OCI-LY1 (cell line): ENCODE measurements at regions not wholly inside any gene's neighbourhood (a gene's known extent, or its start where the extent isn't known, plus 50 kb on each side); places are given as distances from the start of the nearest gene placed in this dataset.

ENCODE experiments used
- H2AFZ ChIP-seq: fragments of 200-600 bp; sonication (generic), shearing (Covaris generic); 2 replicates; pipeline ENCODE4 v1.6.0; 2014; ENCODE audit warnings: antibody characterized with exemption, mild to moderate bottlenecking, low read length
- H3F3A ChIP-seq: fragments of 200-600 bp; sonication (generic), shearing (Covaris generic); 2 replicates; pipeline ENCODE4 v1.6.0; 2014; ENCODE audit warnings: mild to moderate bottlenecking, antibody characterized with exemption, low read length, moderate library complexity; ENCODE audit not compliant: insufficient read depth
- H3K27ac ChIP-seq: fragments of 200-600 bp; sonication (generic); 2 replicates; pipeline ENCODE4 v1.5.1; 2014; ENCODE audit warnings: low read length, mixed run types, mild to moderate bottlenecking, low read depth; ENCODE audit not compliant: poor library complexity, severe bottlenecking
- H3K27me3 ChIP-seq: fragments of 200-600 bp; sonication (generic); 2 replicates; pipeline ENCODE4 v1.6.0; 2014; ENCODE audit warnings: antibody characterized with exemption, mild to moderate bottlenecking, low read length, moderate library complexity; ENCODE audit not compliant: insufficient read depth
- H3K36me3 ChIP-seq: fragments of 200-600 bp; sonication (generic); 2 replicates; pipeline ENCODE4 v1.6.1; 2014; ENCODE audit warnings: mild to moderate bottlenecking, antibody characterized with exemption, low read length, moderate library complexity, mixed read lengths; ENCODE audit not compliant: insufficient read depth
- H3K4me1 ChIP-seq: fragments of 200-600 bp; sonication (generic); 2 replicates; pipeline ENCODE4 v1.5.1; 2014; ENCODE audit warnings: mild to moderate bottlenecking, low read length, moderate library complexity; ENCODE audit not compliant: insufficient read depth, severe bottlenecking
- H3K4me2 ChIP-seq: fragments of 200-600 bp; sonication (generic), shearing (Covaris generic); 2 replicates; pipeline ENCODE4 v1.6.1; 2014; ENCODE audit warnings: low read length
- H3K4me3 ChIP-seq: fragments of 200-600 bp; sonication (generic); 2 replicates; pipeline ENCODE4 v1.5.1; 2014; ENCODE audit warnings: low read length, low read depth, mild to moderate bottlenecking, mixed read lengths; ENCODE audit not compliant: poor library complexity, severe bottlenecking
- H3K79me2 ChIP-seq: fragments of 200-600 bp; shearing (Covaris generic); 2 replicates; pipeline ENCODE4 v1.6.1; 2016; ENCODE audit warnings: mixed run types, low read length, mixed read lengths; ENCODE audit not compliant: insufficient read depth
- H3K9ac ChIP-seq: fragments of 200-600 bp; sonication (generic), shearing (Covaris generic); 2 replicates; pipeline ENCODE4 v1.6.1; 2014; ENCODE audit warnings: mild to moderate bottlenecking, low read length, mixed read lengths
- H3K9me2 ChIP-seq: fragments of 200-600 bp; sonication (generic), shearing (Covaris generic); 2 replicates; pipeline ENCODE4 v1.6.1; 2014; ENCODE audit warnings: low read depth, mild to moderate bottlenecking, low read length, mixed read lengths
- H3K9me3 ChIP-seq: fragments of 200-600 bp; shearing (Covaris generic); 2 replicates; pipeline ENCODE4 v1.6.1; 2014; ENCODE audit warnings: low read length, mixed read lengths
- H4K20me1 ChIP-seq: fragments of 200-600 bp; sonication (generic), shearing (Covaris generic); 2 replicates; pipeline ENCODE4 v1.6.0; 2016; ENCODE audit warnings: mild to moderate bottlenecking, low read length; ENCODE audit not compliant: insufficient read depth
- CTCF ChIP-seq: fragments of 200-600 bp; sonication (generic), shearing (Covaris generic); IDR thresholded peaks from 2 replicates; pipeline ENCODE4 v1.5.1; 2017; ENCODE audit warnings: mild to moderate bottlenecking, antibody characterized with exemption, low read length, moderate library complexity, mixed read lengths
- EZH2 ChIP-seq: fragments of 200-600 bp; sonication (generic), shearing (Covaris generic); IDR thresholded peaks from 2 replicates; pipeline ENCODE4 v1.8.0; 2017; ENCODE audit warnings: borderline replicate concordance, mixed run types, mild to moderate bottlenecking, antibody characterized with exemption, low read length, moderate library complexity, mixed read lengths

- Histone ChIP-seq H4K20me1 (no peaks in the 10 kb centered on the region), H3K9me2 (no peaks in the 10 kb centered on the region), H3K36me3 (no peaks in the 10 kb centered on the region), H3K27ac (peak overlapping the region; percentile 58), H3K4me2 (0 out of 2 replicates have a peak overlapping the region, but pooled peaks have one; percentile 1), H2AFZ (no peak overlapping the region), H3K4me3 (no peak overlapping the region), H3K4me1 (peaks cover 62% of the 10 kb centered on the region), H3K9ac (no peak overlapping the region), H3K79me2 (no peaks in the 10 kb centered on the region), H3K27me3 (no peaks in the 10 kb centered on the region), H3K9me3 (no peaks in the 10 kb centered on the region), H3F3A (no peaks in the 10 kb centered on the region)
- TF ChIP-seq CTCF (no peak), EZH2 (no peak)
Measured at GRCh38 chr14:65357689-65358088, 54.8 kb upstream of the FUT8 start.

GRCh38 chr14:65359503-65359902 lies 53.0 kb upstream of the FUT8 start:
- Histone ChIP-seq H3K4me3 (no peak overlapping the region), H3K27ac (no peak overlapping the region), H3K79me2 (no peaks in the 10 kb centered on the region), H3K27me3 (no peaks in the 10 kb centered on the region), H2AFZ (no peak overlapping the region), H3K9me3 (no peaks in the 10 kb centered on the region), H3K9ac (no peak overlapping the region), H3K9me2 (no peaks in the 10 kb centered on the region), H4K20me1 (no peaks in the 10 kb centered on the region), H3F3A (no peaks in the 10 kb centered on the region), H3K4me2 (no peak overlapping the region), H3K36me3 (no peaks in the 10 kb centered on the region), H3K4me1 (peaks cover 44% of the 10 kb centered on the region)
- TF ChIP-seq CTCF (peak; percentile 22; the same call in 1 of the 2 replicates), EZH2 (no peak)

- H2AFZ ChIP-seq: no peak overlapping the region
- H3F3A ChIP-seq: no peaks in the 10 kb centered on the region
- H3K79me2 ChIP-seq: no peaks in the 10 kb centered on the region
- H3K9me2 ChIP-seq: no peaks in the 10 kb centered on the region
- no peak for TF ChIP-seq CTCF
- TF ChIP-seq EZH2: no peak
- no peak overlapping the region for H3K9ac ChIP-seq
- H3K9me3 ChIP-seq: no peaks in the 10 kb centered on the region
- no peak overlapping the region for H3K4me3 ChIP-seq
- no peaks in the 10 kb centered on the region for H4K20me1 ChIP-seq
- peaks cover 37% of the 10 kb centered on the region for H3K4me1 ChIP-seq
- no peak overlapping the region for H3K27ac ChIP-seq
- no peaks in the 10 kb centered on the region for H3K36me3 ChIP-seq
- no peak overlapping the region for H3K4me2 ChIP-seq
- H3K27me3 ChIP-seq: no peaks in the 10 kb centered on the region
Measured at GRCh38 chr14:65360144-65360784, 52.3 kb upstream of the FUT8 start.
